Ovary (tissue), 3 donors: ENCODE measurements at regions not wholly inside any gene's neighbourhood (a gene's known extent, or its start where the extent isn't known, plus 50 kb on each side); places are given as distances from the start of the nearest gene placed in this dataset.

Experiments
- EP300 ChIP-seq: sonication (generic); formaldehyde crosslinking; IDR thresholded peaks from one replicate; pipeline ENCODE4 v1.6.1; 2017; ENCODE audit warnings: antibody characterized with exemption
- POLR2A ChIP-seq: fragments of 450-650 bp; IDR thresholded peaks from one replicate; pipeline ENCODE4 v1.6.1; 2017; ENCODE audit warnings: antibody characterized with exemption, mild to moderate bottlenecking, moderate library complexity
- TF ChIP-seq, protein P1 (sequence below), 3 donors: fragments of 450-650 bp in 2 of 3; fragments of 200-600 bp in 1 of 3; IDR thresholded peaks; one replicate each; pipeline versions ENCODE4 v1.5.1 to v1.8.0; 2016 to 2022; ENCODE audit warnings: antibody characterized with exemption in 3 of 3, mild to moderate bottlenecking in 1 of 3
- donor health status: DM: no; HTN: no; CAD: no.

DNA sequence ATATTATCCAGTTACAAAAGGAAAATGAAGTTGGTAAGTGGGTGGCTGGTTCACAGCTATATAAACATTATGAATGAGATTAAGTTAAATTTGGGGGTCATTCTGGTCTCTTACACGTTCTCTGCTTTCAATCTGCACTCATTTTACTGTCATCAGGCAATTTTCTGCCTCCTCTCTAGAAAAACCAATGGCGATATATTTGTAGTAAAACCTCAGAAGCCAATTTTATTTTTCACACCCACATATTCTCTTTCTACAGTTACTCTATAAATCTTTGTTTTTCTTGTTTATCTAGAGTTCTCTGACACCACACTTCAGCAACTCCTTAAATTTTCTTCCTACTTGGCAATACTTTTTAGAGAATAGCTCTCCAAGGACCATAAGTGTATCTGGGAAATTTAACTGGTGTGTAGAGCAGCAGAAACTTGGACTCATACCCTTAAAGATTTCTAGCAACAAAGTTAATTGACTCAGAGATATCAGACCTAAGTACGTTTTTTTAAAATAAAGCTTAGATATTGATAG lies 926.9 kb downstream of the TMTC2 start:
- TF ChIP-seq, protein P1, sequence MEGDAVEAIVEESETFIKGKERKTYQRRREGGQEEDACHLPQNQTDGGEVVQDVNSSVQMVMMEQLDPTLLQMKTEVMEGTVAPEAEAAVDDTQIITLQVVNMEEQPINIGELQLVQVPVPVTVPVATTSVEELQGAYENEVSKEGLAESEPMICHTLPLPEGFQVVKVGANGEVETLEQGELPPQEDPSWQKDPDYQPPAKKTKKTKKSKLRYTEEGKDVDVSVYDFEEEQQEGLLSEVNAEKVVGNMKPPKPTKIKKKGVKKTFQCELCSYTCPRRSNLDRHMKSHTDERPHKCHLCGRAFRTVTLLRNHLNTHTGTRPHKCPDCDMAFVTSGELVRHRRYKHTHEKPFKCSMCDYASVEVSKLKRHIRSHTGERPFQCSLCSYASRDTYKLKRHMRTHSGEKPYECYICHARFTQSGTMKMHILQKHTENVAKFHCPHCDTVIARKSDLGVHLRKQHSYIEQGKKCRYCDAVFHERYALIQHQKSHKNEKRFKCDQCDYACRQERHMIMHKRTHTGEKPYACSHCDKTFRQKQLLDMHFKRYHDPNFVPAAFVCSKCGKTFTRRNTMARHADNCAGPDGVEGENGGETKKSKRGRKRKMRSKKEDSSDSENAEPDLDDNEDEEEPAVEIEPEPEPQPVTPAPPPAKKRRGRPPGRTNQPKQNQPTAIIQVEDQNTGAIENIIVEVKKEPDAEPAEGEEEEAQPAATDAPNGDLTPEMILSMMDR (IDR thresholded peaks at IDR 0.05) = no peak
- TF ChIP-seq POLR2A = no peak
- TF ChIP-seq EP300 = no peak
